ENCODE measurements at regions not wholly inside any gene's neighbourhood (a gene's known extent, or its start where the extent isn't known, plus 50 kb on each side); places are given as distances from the start of the nearest gene placed in this dataset.

DNA sequence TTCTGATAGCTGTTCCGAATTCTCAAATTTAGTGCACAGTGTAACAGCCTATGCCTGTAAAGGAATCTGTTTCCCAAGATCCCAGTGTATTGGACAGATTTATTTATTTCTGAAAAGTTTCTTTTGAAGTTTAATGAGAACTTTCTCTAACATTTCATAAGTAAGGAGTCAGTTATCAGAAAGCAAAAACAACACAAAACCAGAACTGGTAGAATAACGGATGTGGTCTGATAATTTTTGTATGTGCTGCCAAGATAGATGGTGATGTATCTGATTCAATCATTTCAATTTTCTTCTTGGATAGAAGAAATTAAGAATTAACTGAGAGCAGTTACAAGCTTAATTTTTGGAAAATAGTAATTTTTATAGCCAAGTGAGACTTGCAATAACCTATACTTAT, 374.3 kb downstream of the SOCS6 start:
- H3K36me3 ChIP-seq (ENCODE audit: control insufficient read depth, insufficient read depth, low read length) = no peaks in the 10 kb centered on the region
- DNase-seq (ENCODE audit: extremely low read depth, insufficient read length) = no peak
- no peaks in the 10 kb centered on the region for H3K27me3 ChIP-seq (replicated peaks; ENCODE audit: control insufficient read depth, insufficient read depth, low read length)
- TF ChIP-seq, protein P1, sequence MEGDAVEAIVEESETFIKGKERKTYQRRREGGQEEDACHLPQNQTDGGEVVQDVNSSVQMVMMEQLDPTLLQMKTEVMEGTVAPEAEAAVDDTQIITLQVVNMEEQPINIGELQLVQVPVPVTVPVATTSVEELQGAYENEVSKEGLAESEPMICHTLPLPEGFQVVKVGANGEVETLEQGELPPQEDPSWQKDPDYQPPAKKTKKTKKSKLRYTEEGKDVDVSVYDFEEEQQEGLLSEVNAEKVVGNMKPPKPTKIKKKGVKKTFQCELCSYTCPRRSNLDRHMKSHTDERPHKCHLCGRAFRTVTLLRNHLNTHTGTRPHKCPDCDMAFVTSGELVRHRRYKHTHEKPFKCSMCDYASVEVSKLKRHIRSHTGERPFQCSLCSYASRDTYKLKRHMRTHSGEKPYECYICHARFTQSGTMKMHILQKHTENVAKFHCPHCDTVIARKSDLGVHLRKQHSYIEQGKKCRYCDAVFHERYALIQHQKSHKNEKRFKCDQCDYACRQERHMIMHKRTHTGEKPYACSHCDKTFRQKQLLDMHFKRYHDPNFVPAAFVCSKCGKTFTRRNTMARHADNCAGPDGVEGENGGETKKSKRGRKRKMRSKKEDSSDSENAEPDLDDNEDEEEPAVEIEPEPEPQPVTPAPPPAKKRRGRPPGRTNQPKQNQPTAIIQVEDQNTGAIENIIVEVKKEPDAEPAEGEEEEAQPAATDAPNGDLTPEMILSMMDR (IDR thresholded peaks at IDR 0.05; ENCODE audit: insufficient read depth, low read length, poor library complexity, severe bottlenecking) = no peak
- no peak overlapping the region for H3K4me3 ChIP-seq (replicated peaks; ENCODE audit: low read depth, low read length)

DNA sequence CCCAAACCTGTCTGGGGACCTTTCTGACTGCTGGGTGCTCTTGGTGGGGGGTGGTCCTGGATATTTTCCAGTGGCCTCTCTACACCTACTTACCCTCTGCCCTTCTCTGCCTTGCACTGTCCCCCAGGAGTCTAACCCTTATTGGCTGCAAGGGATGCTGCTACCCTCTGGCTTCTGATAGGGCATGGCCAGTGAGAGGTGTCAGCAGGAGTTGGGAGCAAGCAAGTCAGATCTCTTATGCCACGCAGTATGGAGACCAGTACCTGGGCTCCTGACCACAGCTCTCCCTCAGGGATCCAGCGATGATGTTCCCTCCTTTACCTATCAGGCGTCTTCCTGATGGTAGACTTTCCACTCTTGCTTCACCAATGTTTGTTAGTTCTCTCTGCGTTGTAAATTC, 373.7 kb downstream of the SOCS6 start:
- Histone ChIP-seq H3K36me3 (ENCODE audit: control insufficient read depth, insufficient read depth, low read length) (no peaks in the 10 kb centered on the region), H3K4me3 (replicated peaks; ENCODE audit: low read depth, low read length) (no peak overlapping the region), H3K27me3 (replicated peaks; ENCODE audit: control insufficient read depth, insufficient read depth, low read length) (no peaks in the 10 kb centered on the region)
- TF ChIP-seq, protein P1 (IDR thresholded peaks at IDR 0.05; ENCODE audit: insufficient read depth, low read length, poor library complexity, severe bottlenecking) = no peak
- no peak for DNase-seq (ENCODE audit: extremely low read depth, insufficient read length)

DNA sequence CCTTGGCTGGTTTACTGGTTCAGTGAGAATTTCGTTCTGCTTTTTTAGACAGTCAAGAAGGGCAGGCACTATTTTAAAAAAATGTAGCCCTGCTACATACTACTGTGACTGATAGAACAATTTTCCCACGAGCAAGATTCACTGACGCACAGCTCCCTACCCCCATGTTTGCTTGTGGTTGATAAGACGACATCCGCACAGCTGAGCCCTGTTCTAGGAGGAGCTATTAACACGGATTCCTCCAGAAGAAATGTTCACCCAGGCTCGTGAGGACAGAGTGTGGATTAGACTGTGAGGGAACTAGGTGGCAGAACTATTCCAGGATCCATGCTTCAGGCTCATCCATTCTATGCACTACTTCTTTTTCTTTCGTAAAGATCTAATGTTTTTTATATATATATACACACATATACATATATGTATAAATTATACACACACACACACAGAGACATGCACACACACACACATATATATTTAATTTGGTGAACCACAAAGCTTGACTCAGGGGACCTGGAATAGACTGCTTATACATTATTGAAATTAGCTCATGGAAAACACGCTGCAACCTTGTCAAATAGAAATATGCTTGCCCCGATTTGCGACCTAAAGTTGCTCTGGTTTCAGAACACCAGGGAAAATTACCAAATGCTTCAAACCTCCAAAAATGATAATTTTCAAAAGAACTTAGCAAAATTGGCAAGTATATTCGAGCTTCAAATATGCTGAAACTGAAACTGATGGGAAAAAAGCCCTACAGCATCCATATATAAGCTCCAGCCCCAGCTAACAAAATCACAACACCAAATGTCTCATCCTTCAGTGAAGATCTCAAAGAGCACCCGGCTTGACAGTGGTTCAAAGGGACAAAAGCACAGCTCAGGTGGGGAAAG, 370.4 kb downstream of the SOCS6 start:
- TF ChIP-seq, protein P1 (IDR thresholded peaks at IDR 0.05; ENCODE audit: insufficient read depth, low read length, poor library complexity, severe bottlenecking) = no peak
- H3K36me3 ChIP-seq (ENCODE audit: control insufficient read depth, insufficient read depth, low read length) = no peaks in the 10 kb centered on the region
- H3K27me3 ChIP-seq (replicated peaks; ENCODE audit: control insufficient read depth, insufficient read depth, low read length) = no peaks in the 10 kb centered on the region
- no peak overlapping the region for H3K4me3 ChIP-seq (replicated peaks; ENCODE audit: low read depth, low read length)
- DNase-seq (ENCODE audit: extremely low read depth, insufficient read length) = no peak

DNA sequence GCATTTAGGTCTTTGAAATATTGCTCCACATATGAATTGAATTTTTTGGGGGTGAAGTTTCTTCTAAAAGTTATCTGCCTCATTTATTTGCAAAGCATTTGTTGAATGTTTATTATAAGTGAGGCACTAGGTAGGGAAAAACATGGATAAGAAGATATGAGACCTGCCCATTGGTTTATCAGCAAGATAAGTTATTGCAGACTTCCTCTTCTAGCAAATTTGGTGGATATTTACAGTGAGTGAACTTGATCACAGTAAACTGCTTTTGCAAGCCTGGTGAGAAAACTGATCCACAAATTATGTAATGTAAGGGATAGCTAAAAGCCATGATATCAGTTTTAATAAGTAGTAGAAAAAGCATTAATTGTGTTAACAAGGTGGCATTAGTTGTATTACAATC, 364.8 kb downstream of the SOCS6 start:
- no peak for DNase-seq (ENCODE audit: extremely low read depth, insufficient read length)
- H3K4me3 ChIP-seq (replicated peaks; ENCODE audit: low read depth, low read length) = no peak overlapping the region
- TF ChIP-seq, protein P1 (IDR thresholded peaks at IDR 0.05; ENCODE audit: insufficient read depth, low read length, poor library complexity, severe bottlenecking) = no peak
- no peaks in the 10 kb centered on the region for H3K27me3 ChIP-seq (replicated peaks; ENCODE audit: control insufficient read depth, insufficient read depth, low read length)
- no peaks in the 10 kb centered on the region for H3K36me3 ChIP-seq (ENCODE audit: control insufficient read depth, insufficient read depth, low read length)

DNA sequence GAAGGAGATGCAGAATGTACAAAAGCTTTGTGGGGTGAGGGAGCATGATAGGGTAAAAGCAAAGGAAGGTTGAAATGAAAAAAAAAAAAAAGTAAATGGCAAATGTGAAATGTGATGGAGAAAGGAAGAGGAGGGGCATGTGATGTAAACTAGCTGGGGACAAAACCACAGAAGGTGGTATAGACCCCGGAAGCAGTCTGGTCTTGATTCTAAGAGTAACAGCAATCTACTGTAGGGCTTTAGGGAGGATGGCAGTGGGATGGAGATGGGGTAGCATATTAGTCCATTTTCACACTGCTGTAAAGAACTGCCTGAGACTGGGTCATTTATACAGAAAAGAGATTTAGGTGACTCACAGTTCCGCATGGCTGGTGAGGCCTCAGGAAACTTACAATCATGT, 362.0 kb downstream of the SOCS6 start:
- Histone ChIP-seq H3K4me3 (replicated peaks; ENCODE audit: low read depth, low read length) (no peak overlapping the region), H3K36me3 (ENCODE audit: control insufficient read depth, insufficient read depth, low read length) (no peaks in the 10 kb centered on the region), H3K27me3 (replicated peaks; ENCODE audit: control insufficient read depth, insufficient read depth, low read length) (no peaks in the 10 kb centered on the region)
- no peak for DNase-seq (ENCODE audit: extremely low read depth, insufficient read length)
- TF ChIP-seq, protein P1 (IDR thresholded peaks at IDR 0.05; ENCODE audit: insufficient read depth, low read length, poor library complexity, severe bottlenecking) = no peak
